Prostate gland (tissue), 2 donors: ENCODE measurements at regions not wholly inside any gene's neighbourhood (a gene's known extent, or its start where the extent isn't known, plus 50 kb on each side); places are given as distances from the start of the nearest gene placed in this dataset.

Experiments
- POLR2A ChIP-seq: fragments of 450-650 bp; IDR thresholded peaks from one replicate; pipeline ENCODE4 v1.6.1; 2016; ENCODE audit warnings: antibody characterized with exemption, mild to moderate bottlenecking
- POLR2AphosphoS5 ChIP-seq: sonication (generic); formaldehyde crosslinking; IDR thresholded peaks from one replicate; pipeline ENCODE4 v1.6.1; 2017; ENCODE audit warnings: antibody characterized with exemption
- TF ChIP-seq, protein P1 (sequence below), 4 experiments: fragments of 200-600 bp in 2 of 4; fragments of 450-650 bp in 2 of 4; sonication (generic) in 2 of 4; IDR thresholded peaks; 1 replicate in 3 of 4; 2 replicates in 1 of 4; pipeline ENCODE4 v1.5.1; 2016 to 2019; ENCODE audit warnings: antibody characterized with exemption in 4 of 4, mild to moderate bottlenecking in 2 of 4, moderate library complexity in 2 of 4

GRCh38 chr17:72466199-72466598, 345.4 kb downstream of the SOX9 start:
- TF ChIP-seq, protein P1, sequence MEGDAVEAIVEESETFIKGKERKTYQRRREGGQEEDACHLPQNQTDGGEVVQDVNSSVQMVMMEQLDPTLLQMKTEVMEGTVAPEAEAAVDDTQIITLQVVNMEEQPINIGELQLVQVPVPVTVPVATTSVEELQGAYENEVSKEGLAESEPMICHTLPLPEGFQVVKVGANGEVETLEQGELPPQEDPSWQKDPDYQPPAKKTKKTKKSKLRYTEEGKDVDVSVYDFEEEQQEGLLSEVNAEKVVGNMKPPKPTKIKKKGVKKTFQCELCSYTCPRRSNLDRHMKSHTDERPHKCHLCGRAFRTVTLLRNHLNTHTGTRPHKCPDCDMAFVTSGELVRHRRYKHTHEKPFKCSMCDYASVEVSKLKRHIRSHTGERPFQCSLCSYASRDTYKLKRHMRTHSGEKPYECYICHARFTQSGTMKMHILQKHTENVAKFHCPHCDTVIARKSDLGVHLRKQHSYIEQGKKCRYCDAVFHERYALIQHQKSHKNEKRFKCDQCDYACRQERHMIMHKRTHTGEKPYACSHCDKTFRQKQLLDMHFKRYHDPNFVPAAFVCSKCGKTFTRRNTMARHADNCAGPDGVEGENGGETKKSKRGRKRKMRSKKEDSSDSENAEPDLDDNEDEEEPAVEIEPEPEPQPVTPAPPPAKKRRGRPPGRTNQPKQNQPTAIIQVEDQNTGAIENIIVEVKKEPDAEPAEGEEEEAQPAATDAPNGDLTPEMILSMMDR (IDR thresholded peaks at IDR 0.05): no peak
- TF ChIP-seq POLR2AphosphoS5 (no peak), POLR2A (no peak)
